ENCODE measurements at regions not wholly inside any gene's neighbourhood (a gene's known extent, or its start where the extent isn't known, plus 50 kb on each side); places are given as distances from the start of the nearest gene placed in this dataset.

DNA sequence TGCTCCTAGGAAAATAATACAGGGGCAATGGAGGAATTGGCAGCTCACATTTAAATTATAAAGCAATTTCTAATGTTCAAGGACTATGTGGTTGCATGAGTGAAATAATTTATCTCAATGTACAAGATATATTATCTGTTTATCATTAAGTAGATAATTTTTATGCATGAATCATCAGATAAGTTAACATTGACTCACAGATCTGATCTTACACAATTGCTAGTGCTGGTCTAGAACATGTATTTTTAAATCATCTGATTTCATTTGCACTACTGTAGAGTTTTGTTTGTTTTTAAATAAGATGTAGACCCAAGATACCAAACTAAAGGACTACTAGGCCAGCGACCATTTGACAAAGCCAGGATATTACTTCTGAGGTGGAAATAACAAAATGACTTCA, 199.2 kb downstream of the BMP2 start:
- TF ChIP-seq ZFP3 (tag by site-specific recombination; IDR thresholded peaks at IDR 0.05; ENCODE audit: low read depth) = no peak
- no peak for TF ChIP-seq ZNF768 (tag by site-specific recombination; IDR thresholded peaks at IDR 0.05)
- TF ChIP-seq ZNF792 (tag by site-specific recombination; IDR thresholded peaks at IDR 0.05) = no peak
- TF ChIP-seq CTCF (tag by site-specific recombination; IDR thresholded peaks at IDR 0.05) = no peak
- no peak for TF ChIP-seq ZNF114 (tag by site-specific recombination; IDR thresholded peaks at IDR 0.05)
- no peak for TF ChIP-seq KLF1 (tag by site-specific recombination; IDR thresholded peaks at IDR 0.05)
- TF ChIP-seq PRDM2 (tag by site-specific recombination; IDR thresholded peaks at IDR 0.05; ENCODE audit: borderline replicate concordance) = no peak
- no peak for TF ChIP-seq ZNF518A (tag by site-specific recombination; conservative IDR thresholded peaks at IDR 0.05; ENCODE audit: low read depth)
- TF ChIP-seq, protein P1, sequence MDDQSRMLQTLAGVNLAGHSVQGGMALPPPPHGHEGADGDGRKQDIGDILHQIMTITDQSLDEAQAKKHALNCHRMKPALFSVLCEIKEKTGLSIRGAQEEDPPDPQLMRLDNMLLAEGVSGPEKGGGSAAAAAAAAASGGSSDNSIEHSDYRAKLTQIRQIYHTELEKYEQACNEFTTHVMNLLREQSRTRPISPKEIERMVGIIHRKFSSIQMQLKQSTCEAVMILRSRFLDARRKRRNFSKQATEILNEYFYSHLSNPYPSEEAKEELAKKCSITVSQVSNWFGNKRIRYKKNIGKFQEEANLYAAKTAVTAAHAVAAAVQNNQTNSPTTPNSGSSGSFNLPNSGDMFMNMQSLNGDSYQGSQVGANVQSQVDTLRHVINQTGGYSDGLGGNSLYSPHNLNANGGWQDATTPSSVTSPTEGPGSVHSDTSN (CRISPR knock-in tag; IDR thresholded peaks at IDR 0.05) = no peak
- no peak for TF ChIP-seq TCF7L2 (IDR thresholded peaks at IDR 0.05; ENCODE audit: borderline replicate concordance, low read depth, low read length)
- TF ChIP-seq ZNF223 (tag by site-specific recombination; IDR thresholded peaks at IDR 0.05) = no peak
